Activated CD4-positive, alpha-beta T cell treated with anti-CD3 and anti-CD28 coated beads, Interleukin-2, Interleukin-4, amounts not matched to agents 100 ng/mL and 50 ng/mL, durations not matched to agents 16 hours and 8 hours (primary cell): ENCODE measurements at regions not wholly inside any gene's neighbourhood (a gene's known extent, or its start where the extent isn't known, plus 50 kb on each side); places are given as distances from the start of the nearest gene placed in this dataset.
"Not testable (repeated sequence)": the region's sequence is repeated elsewhere in the genome, so short reads cannot be mapped to it uniquely, and the experiment has no call there.

ENCODE experiments used
- DNase-seq: peaks from one replicate; pipeline ENCODE4 v3.0.0-alpha.2; 2020; ENCODE audit warnings: low spot score

- DNase-seq, result no peak
Measured at GRCh38 chr2:53028746-53029423, 738.7 kb upstream of the CHAC2 start.

DNA sequence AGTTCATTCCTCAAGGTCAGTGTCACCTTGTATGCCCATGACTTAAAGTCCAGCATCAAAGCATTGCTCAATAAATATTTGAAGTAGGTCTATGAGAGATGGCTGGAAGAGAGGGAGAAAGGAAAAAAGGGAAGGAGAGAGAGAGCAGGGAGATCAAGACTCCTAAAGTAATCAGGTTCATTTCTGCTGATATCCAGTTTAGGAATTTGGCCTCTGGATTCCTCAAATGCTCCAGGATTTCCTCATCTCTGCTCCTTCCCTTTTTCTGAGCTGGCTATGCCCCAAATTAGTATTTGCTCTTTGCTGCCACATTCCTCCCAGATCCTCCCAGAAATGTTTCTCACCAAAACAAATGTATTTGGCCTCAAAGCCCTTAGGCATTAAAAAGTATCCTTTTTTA, 739.4 kb upstream of the CHAC2 start:
- DNase-seq, result no peak

DNA sequence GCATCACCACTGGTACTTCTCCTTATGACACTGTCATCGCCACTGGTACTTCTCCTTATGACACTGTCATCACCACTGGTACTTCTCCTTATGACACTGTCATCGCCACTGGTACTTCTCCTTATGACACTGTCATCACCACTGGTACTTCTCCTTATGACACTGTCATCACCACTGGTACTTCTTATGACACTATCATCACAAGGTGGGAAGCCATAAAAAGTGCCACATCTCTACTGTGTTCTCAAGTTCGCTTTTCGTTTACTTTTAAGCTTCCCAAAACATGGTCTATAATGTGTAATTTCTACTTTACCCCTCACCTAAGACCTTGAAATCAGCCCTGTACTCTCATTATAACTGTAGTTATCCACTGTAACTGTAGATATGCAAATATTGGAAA, 745.4 kb upstream of the CHAC2 start:
- not testable (repeated sequence) for DNase-seq

GRCh38 chr2:53021828-53022227, 745.8 kb upstream of the CHAC2 start:
- DNase-seq, result no peak

GRCh38 chr2:53021292-53021691, 746.3 kb upstream of the CHAC2 start:
- DNase-seq, result no peak

- no peak for DNase-seq
Measured at GRCh38 chr2:53018825-53019425, 748.7 kb upstream of the CHAC2 start.

DNA sequence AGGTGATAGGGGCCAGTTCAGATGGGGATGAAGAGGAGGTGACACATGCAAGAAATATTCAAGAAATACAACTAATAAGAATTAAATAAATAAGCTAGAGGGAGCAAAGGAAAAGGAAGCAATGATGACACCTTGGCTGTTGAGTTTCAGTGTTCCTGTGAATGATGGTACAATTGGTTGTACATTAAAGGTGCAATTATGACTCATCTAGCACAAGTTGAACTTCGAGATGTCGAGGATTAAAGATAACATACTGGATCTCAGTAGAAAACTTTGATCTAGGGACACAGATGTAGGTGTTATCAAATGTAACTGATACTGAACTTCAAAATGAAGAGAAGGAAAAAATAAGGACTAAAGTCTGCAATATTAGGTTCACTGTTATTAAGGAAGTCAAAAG, 760.6 kb upstream of the CHAC2 start:
- DNase-seq, result no peak

DNA sequence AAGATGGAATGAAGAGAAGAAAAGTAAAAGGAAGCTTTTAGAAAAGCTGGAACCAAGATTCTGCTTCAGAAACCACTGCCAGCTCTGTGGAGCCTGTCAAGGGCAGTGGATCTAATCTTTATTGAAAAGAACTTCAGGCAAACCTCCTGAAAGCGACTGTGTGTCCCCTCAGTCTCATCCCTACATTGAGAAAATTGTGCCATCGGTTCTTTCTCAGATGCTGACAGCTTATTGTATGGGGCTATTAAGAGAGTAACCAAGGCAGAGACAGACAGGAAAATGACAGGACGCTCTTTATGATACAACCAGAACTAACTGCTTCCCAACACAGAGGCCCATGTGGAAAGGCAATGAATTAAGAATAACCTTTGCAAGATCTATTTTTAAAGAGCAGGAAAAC, 763.2 kb upstream of the CHAC2 start:
- no peak for DNase-seq

DNA sequence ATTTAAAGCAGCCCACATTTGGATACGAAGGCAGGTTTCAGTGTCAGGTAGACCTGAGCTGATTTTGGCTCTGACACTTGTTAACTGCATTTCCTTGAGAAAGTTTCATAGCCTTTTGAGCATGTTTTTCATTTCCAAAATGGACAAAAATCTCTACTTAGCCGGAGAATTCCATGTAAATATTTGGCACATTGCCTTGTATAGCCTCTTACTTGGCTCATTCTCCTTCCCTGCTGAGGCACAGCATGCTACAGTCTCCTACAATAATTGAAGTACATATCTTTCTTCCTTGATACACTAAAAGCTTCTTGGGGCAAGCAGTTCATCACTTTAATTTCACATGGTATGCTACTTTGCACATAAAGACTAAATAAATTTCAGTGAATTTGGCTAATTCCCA, 772.2 kb upstream of the CHAC2 start:
- DNase-seq, result no peak

- DNase-seq, result peak; percentile 49
Measured at GRCh38 chr2:52976143-52976949, 791.3 kb upstream of the CHAC2 start.

DNA sequence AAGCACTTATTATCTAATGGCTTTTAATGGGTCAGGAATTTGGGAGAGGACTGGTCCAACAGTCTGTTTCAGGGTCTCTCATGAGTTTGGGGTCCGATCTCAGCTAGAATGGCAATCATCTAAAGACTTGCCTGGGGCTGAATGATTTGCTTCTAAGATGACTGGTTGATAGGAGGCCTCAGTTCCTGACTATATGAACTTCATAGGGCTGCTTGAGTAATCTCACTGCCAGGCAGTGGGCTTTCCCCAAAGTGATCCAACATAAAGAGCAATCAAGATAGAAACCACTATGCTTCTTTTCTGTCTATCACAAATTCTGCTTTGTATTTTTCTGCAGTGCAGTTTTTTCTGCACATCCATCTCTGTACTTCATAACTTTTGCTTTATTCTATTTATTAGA, 793.5 kb upstream of the CHAC2 start:
- DNase-seq, result no peak

DNA sequence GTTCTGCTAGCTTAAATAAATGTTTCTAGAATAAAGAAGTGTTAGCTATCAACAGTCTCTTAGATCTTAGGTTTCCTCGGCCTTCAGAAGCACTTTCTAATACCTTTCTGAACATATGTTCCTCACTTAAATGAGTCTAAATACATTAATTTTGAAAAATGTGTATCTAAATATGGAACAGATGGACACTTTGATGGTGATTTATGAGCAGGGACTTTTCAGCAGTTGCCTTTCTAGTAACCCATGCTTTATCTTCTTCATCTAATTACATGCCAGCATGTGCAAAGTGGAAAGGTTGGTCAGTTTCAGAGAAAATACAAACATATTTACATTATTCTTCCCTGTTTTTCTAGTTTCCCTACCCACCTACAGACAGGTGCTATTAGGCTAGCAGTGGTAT, 797.0 kb upstream of the CHAC2 start:
- no peak for DNase-seq

- no peak for DNase-seq
Measured at GRCh38 chr2:52968043-52968442, 799.6 kb upstream of the CHAC2 start.

DNA sequence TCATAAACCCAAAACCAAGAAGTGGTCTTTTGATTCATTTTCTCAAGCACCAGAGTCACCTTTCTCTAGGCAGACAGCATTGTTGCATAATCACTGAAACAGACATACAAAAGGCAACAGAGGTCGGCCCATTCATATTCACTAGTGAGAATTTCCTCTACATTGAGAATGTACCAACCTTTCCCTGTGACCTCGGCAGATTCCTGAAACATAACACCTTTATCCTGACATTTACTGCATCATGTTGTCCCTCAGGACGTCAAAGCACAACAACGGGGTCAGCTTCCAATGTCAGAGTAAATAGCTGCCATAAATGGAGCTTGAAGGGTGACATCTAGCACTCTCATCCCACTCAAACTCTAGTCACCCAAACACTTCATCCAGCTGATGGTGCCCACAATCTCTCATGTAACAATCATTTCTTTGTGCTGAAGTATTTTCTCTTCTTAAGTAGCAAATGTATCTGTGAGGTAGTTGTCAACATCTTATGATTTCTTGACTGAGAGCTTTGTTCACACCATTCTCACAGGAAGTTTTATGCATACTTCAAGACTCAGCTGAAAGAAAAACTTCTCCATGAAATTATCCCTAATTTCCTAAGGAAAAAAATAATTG, 802.6 kb upstream of the CHAC2 start:
- no peak for DNase-seq

GRCh38 chr2:52961403-52961802, 806.2 kb upstream of the CHAC2 start:
- no peak for DNase-seq

GRCh38 chr2:52960881-52961280, 806.7 kb upstream of the CHAC2 start:
- DNase-seq, result no peak

DNA sequence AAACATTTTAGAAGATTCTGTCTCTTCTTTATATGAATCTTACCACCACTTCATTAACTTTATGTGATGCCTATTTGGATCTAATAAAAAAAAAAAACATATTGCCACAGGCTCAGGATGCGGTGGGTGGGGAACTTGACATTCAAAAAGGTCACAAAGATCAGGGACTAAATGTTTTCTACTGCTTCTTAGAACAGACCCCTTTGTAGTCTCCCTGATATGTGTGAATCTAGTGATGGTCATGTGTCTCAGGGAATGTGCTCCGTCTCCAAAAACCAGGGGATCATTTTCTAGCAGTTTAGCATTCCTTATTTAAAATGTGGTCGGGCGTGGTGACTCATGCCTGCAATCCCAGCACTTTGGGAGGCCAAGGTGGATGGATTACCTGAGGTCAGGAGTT, 807.8 kb upstream of the CHAC2 start:
- no peak for DNase-seq

DNA sequence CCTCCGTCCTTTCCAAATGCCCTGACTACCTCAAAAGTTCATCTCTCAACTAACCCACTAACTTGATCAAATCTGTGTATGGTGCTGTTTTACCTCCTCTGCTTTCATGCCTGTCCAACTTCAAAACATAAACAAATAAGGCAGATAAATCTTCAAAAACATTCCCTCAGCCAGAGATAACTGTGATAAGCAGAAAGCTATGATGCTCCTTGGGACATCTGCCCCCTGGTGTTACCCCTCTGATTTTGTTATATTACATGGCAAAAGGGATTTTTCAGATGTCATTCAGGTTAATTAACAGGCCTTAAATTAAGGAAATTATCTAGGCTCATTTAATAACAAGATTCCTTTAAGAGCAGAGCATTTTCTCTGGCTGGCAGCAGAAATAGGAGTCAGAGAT, 810.8 kb upstream of the CHAC2 start:
- no peak for DNase-seq

GRCh38 chr2:52956118-52956517, 811.5 kb upstream of the CHAC2 start:
- DNase-seq, result no peak

DNA sequence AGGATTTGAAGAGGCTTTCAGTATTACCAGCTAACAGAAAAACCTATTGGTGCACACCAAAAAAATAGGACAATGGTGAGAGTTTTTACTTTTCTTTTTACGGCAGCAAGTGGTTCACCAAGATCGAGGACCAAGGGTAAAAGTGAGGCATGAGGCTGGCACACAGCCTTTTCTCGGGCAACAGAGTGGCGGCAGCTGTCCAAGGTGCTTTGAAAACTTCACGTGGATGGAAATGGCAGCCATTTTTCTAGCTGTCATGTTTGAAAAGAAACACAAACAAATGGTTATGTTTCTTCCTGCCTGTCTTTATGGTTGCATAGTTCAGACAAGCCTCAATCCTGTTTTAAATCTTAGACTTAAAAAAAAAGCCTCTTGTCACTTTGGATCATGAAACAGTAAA, 812.5 kb upstream of the CHAC2 start:
- DNase-seq, result no peak

- DNase-seq, result no peak
Measured at GRCh38 chr2:52940101-52940500, 827.5 kb upstream of the CHAC2 start.

- DNase-seq, result no peak
Measured at GRCh38 chr2:52939250-52939649, 828.4 kb upstream of the CHAC2 start.

- no peak for DNase-seq
Measured at GRCh38 chr2:52936029-52936428, 831.6 kb upstream of the CHAC2 start.
